BLaER1 treated with 17β-estradiol and CSF1 and Interleukin-3, amounts not matched to agents 10 nM and 100 nM (cell line): ENCODE measurements at regions not wholly inside any gene's neighbourhood (a gene's known extent, or its start where the extent isn't known, plus 50 kb on each side); places are given as distances from the start of the nearest gene placed in this dataset.
"Not testable (repeated sequence)": the region's sequence is repeated elsewhere in the genome, so short reads cannot be mapped to it uniquely, and the experiment has no call there.

ENCODE experiments used
- H3K27ac ChIP-seq, 11 experiments: shearing (Covaris generic); formaldehyde crosslinking; 2 replicates each; pipeline ENCODE4 v1.8.1; 2022
- H3K27me3 ChIP-seq, 11 experiments: shearing (Covaris generic); formaldehyde crosslinking; 2 replicates each; pipeline ENCODE4 v1.8.1; 2022
- H3K36me3 ChIP-seq, 11 experiments: shearing (Covaris generic); formaldehyde crosslinking; 2 replicates each; pipeline ENCODE4 v1.8.1; 2022
- H3K4me1 ChIP-seq, 10 experiments: shearing (Covaris generic); formaldehyde crosslinking; 2 replicates each; pipeline ENCODE4 v1.8.1; 2022
- H3K4me2 ChIP-seq, 11 experiments: shearing (Covaris generic); formaldehyde crosslinking; 2 replicates each; pipeline ENCODE4 v1.8.1; 2022
- H3K4me3 ChIP-seq, 10 experiments: shearing (Covaris generic); formaldehyde crosslinking; 2 replicates each; pipeline ENCODE4 v1.8.1; 2022
- H3K9ac ChIP-seq, 11 experiments: shearing (Covaris generic); formaldehyde crosslinking; 2 replicates each; pipeline ENCODE4 v1.8.1; 2022
- H3K9me3 ChIP-seq, 11 experiments: shearing (Covaris generic); formaldehyde crosslinking; replicated peaks in 1 of 11; 2 replicates each; pipeline ENCODE4 v1.8.1; 2022
- H4K20me1 ChIP-seq, 11 experiments: shearing (Covaris generic); formaldehyde crosslinking; 2 replicates each; pipeline ENCODE4 v1.8.1; 2022
- Cebpa-rat ChIP-seq, 11 experiments: shearing (Covaris generic); IDR thresholded peaks; 2 replicates each; pipeline ENCODE4 v1.8.1; 2022

- H3K4me3 ChIP-seq: no peak overlapping the region
- H3K27me3 ChIP-seq: no peaks in the 10 kb centered on the region
- H3K36me3 ChIP-seq: no peaks in the 10 kb centered on the region
- TF ChIP-seq Cebpa-rat (IDR thresholded peaks at IDR 0.05): no peak
- no peak overlapping the region for H3K9ac ChIP-seq
- H3K27ac ChIP-seq: no peak overlapping the region
- H3K4me2 ChIP-seq: no peak overlapping the region
- peaks cover 6 to 32% (median 15%) of the 10 kb centered on the region in 11 experiments; a peak in 15 of 22 replicates for H3K9me3 ChIP-seq
- H3K4me1 ChIP-seq: no peaks in the 10 kb centered on the region
- no peaks in the 10 kb centered on the region for H4K20me1 ChIP-seq
These were observed 483.3 kb upstream of the SPRY2 start for GRCh38 chr13:80824229-80824628.

- peaks cover 0 to 24% (median 8%) of the 10 kb centered on the region in 11 experiments; a peak in 10 of 22 replicates for H3K9me3 ChIP-seq
- no peak overlapping the region for H3K4me2 ChIP-seq
- no peaks in the 10 kb centered on the region for H3K36me3 ChIP-seq
- H3K27me3 ChIP-seq: no peaks in the 10 kb centered on the region
- no peak for TF ChIP-seq Cebpa-rat (IDR thresholded peaks at IDR 0.05)
- no peak overlapping the region for H3K4me3 ChIP-seq
- no peak overlapping the region for H3K9ac ChIP-seq
- H4K20me1 ChIP-seq: no peaks in the 10 kb centered on the region
- no peaks in the 10 kb centered on the region for H3K4me1 ChIP-seq
- H3K27ac ChIP-seq: no peak overlapping the region
These were observed 482.5 kb upstream of the SPRY2 start for GRCh38 chr13:80823472-80823871.

- H3K4me1 ChIP-seq: no peaks in the 10 kb centered on the region
- H3K9me3 ChIP-seq: peaks cover 5 to 29% (median 20%) of the 10 kb centered on the region in 11 experiments; a peak in 16 of 22 replicates
- H3K27me3 ChIP-seq: no peaks in the 10 kb centered on the region
- no peak overlapping the region for H3K27ac ChIP-seq
- no peak overlapping the region for H3K4me2 ChIP-seq
- H3K4me3 ChIP-seq: no peak overlapping the region
- H3K36me3 ChIP-seq: no peaks in the 10 kb centered on the region
- TF ChIP-seq Cebpa-rat (IDR thresholded peaks at IDR 0.05): no peak
- no peaks in the 10 kb centered on the region for H4K20me1 ChIP-seq
- no peak overlapping the region for H3K9ac ChIP-seq
These were observed 480.5 kb upstream of the SPRY2 start for GRCh38 chr13:80821466-80821865.

DNA sequence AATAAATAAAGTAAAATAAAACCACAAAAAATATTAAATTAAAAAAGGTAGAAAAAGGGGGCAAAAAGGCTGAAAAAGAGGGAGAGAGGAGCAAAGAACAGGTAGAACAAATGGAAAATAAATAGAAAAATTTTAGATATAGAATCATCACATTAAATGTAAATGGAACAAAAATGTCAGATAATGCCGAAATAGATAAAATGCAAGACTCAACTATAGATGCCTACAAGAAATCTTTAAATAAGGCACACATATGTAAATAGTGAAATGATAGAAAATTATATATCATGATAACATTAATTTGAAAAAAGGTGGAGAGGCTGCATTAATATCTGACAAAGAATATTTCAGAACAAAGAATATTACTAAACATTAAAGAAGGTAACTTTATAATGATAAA lies 477.1 kb upstream of the SPRY2 start:
- Histone ChIP-seq H4K20me1 (no peaks in the 10 kb centered on the region), H3K4me2 (no peak overlapping the region), H3K36me3 (no peaks in the 10 kb centered on the region), H3K27ac (no peak overlapping the region), H3K4me1 (no peaks in the 10 kb centered on the region), H3K27me3 (no peaks in the 10 kb centered on the region), H3K4me3 (no peak overlapping the region), H3K9me3 (peaks cover 9 to 29% (median 23%) of the 10 kb centered on the region in 11 experiments; a peak in 17 of 22 replicates), H3K9ac (no peak overlapping the region)
- TF ChIP-seq Cebpa-rat (IDR thresholded peaks at IDR 0.05): no peak

DNA sequence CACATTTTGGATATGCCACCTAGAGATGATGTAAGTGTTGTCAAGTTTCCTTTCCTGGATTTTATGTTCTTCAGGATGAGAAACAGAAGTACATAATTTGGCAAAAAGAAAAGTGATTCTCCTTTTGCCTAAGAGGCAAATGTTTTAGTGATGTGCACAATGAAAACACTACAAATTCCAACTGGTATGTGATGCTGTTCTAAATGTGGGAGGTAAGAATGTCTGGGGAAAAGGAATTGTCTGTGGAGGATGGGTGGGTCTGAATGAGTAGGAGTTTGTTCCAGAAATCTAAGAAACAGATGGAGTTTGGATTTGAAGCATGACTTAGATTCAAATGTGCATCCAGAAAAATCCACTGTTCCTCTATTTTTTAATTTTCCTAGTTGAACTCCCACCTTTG lies 473.6 kb upstream of the SPRY2 start:
- H4K20me1 ChIP-seq: no peaks in the 10 kb centered on the region
- H3K9me3 ChIP-seq: peaks cover 17 to 40% (median 30%) of the 10 kb centered on the region in 11 experiments; a peak in 19 of 22 replicates
- H3K4me2 ChIP-seq: no peak overlapping the region
- no peaks in the 10 kb centered on the region for H3K27me3 ChIP-seq
- no peak overlapping the region for H3K27ac ChIP-seq
- H3K9ac ChIP-seq: no peak overlapping the region
- H3K4me1 ChIP-seq: no peaks in the 10 kb centered on the region
- H3K4me3 ChIP-seq: no peak overlapping the region
- TF ChIP-seq Cebpa-rat (IDR thresholded peaks at IDR 0.05): no peak
- H3K36me3 ChIP-seq: no peaks in the 10 kb centered on the region

- not testable (repeated sequence) for H3K36me3 ChIP-seq, H3K27ac ChIP-seq, H3K9ac ChIP-seq, H3K27me3 ChIP-seq, H4K20me1 ChIP-seq, H3K4me3 ChIP-seq, H3K4me1 ChIP-seq, H3K4me2 ChIP-seq
- peaks cover 6 to 12% (median 8%) of the 10 kb centered on the region in 11 experiments; a peak in 12 of 22 replicates for H3K9me3 ChIP-seq
These were observed 469.4 kb upstream of the SPRY2 start for GRCh38 chr13:80810294-80810693.

DNA sequence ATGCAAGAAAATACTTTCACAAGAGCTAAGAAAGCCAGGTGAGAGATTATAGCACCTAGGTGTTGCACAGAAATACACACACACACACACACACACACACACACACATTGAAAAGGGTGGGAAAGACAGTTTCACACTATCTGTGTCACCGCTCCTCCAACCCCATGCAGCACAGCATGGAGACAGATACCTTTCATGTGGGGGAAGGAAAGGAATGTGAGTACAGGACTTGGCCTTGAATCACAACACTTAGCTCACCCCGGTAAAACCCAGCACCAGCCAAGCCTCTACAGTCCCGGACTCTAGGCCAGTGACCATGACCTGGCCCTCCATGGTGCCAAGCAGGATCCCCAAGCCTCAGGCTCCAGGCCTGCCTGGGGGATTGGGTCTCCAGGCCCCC lies 462.0 kb upstream of the SPRY2 start:
- Histone ChIP-seq H3K4me1 (no peaks in the 10 kb centered on the region), H3K4me3 (no peak overlapping the region), H3K27ac (no peak overlapping the region), H3K9ac (no peak overlapping the region), H3K36me3 (no peaks in the 10 kb centered on the region), H3K4me2 (no peak overlapping the region), H3K27me3 (no peaks in the 10 kb centered on the region), H3K9me3 (no peaks in the 10 kb centered on the region), H4K20me1 (no peaks in the 10 kb centered on the region)
- TF ChIP-seq Cebpa-rat (IDR thresholded peaks at IDR 0.05): no peak

GRCh38 chr13:80798576-80799133 lies 457.7 kb upstream of the SPRY2 start:
- no peaks in the 10 kb centered on the region for H3K36me3 ChIP-seq
- H4K20me1 ChIP-seq: no peaks in the 10 kb centered on the region
- H3K27ac ChIP-seq: no peak overlapping the region
- TF ChIP-seq Cebpa-rat (IDR thresholded peaks at IDR 0.05): no peak
- H3K27me3 ChIP-seq: no peaks in the 10 kb centered on the region
- no peak overlapping the region for H3K4me3 ChIP-seq
- no peaks in the 10 kb centered on the region for H3K9me3 ChIP-seq
- H3K4me1 ChIP-seq: no peaks in the 10 kb centered on the region
- no peak overlapping the region for H3K4me2 ChIP-seq
- H3K9ac ChIP-seq: no peak overlapping the region

- H3K4me2 ChIP-seq: no peak overlapping the region
- no peak overlapping the region for H3K9ac ChIP-seq
- no peaks in the 10 kb centered on the region for H3K36me3 ChIP-seq
- H3K9me3 ChIP-seq: peaks cover 0 to 13% (median 0%) of the 10 kb centered on the region in 11 experiments; a peak in 4 of 22 replicates
- H3K4me3 ChIP-seq: no peak overlapping the region
- peaks cover 12 to 43% (median 30%) of the 10 kb centered on the region in 10 experiments; a peak in 18 of 20 replicates for H3K4me1 ChIP-seq
- no peaks in the 10 kb centered on the region for H3K27me3 ChIP-seq
- no peaks in the 10 kb centered on the region for H4K20me1 ChIP-seq
- H3K27ac ChIP-seq: no peak overlapping the region
- no peak for TF ChIP-seq Cebpa-rat (IDR thresholded peaks at IDR 0.05)
These were observed 446.7 kb upstream of the SPRY2 start for GRCh38 chr13:80787604-80788003.

DNA sequence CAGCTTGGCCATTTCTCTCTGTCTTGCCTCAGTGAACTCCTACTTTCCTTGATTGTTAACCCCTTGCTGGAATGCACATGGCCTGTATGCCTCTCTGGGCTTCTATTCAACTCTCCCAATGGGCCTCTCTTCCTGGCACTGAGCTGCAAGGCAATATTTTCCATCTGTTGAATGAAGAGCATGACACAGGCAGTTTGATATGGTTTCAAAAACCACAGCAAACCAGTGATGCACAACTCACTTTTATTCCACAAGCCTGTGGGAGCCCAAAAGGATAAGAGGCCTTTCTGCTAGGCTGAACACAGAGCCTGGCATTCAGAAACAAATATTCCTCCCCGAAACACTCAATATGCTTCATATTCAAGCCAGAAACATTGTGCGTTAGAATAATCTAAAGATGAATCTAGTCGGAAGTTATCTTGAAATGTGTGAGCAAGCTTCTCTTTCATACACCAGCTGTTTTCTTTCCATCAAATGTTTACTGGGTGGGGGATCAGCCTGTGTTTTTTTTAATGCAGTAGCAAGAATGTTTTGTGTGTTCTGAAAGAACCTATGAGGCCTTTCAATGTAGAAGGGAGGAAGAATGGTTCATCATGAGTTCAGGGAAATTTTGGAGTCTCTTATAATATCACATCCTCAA lies 443.1 kb upstream of the SPRY2 start:
- peak in 1 of 11 experiments; percentile 46; a peak in 1 of 22 replicates for TF ChIP-seq Cebpa-rat (IDR thresholded peaks at IDR 0.05)
- Histone ChIP-seq H3K4me3 (peak overlapping the region in 1 of 10 experiments; percentile 27; a peak in 3 of 20 replicates), H3K9me3 (peaks cover 0 to 3% (median 0%) of the 10 kb centered on the region in 11 experiments; a peak in 1 of 22 replicates), H3K4me2 (peak overlapping the region; percentile 20 to 79 (median 68); a peak in 21 of 22 replicates), H3K4me1 (peaks cover 12 to 61% (median 43%) of the 10 kb centered on the region in 10 experiments; a peak in 18 of 20 replicates), H3K36me3 (no peaks in the 10 kb centered on the region), H3K9ac (peak overlapping the region in 7 of 11 experiments; percentile 25 to 64 (median 55); a peak in 12 of 22 replicates), H3K27me3 (no peaks in the 10 kb centered on the region), H3K27ac (peak overlapping the region in 7 of 11 experiments; percentile 58 to 75 (median 71); a peak in 14 of 22 replicates), H4K20me1 (no peaks in the 10 kb centered on the region)
